Fibroblast of skin of left biceps (primary cell): ENCODE measurements at regions not wholly inside any gene's neighbourhood (a gene's known extent, or its start where the extent isn't known, plus 50 kb on each side); places are given as distances from the start of the nearest gene placed in this dataset.
"Not testable (repeated sequence)": the region's sequence is repeated elsewhere in the genome, so short reads cannot be mapped to it uniquely, and the experiment has no call there.

ENCODE experiments used
- DNase-seq, 2 experiments: peaks; one replicate each; pipeline ENCODE4 v3.0.0-alpha.2; 2013; ENCODE audit warnings: low read depth in 2 of 2

- not testable (repeated sequence) for DNase-seq
Measured at GRCh38 chr7:6938284-6938683, 112.2 kb upstream of the CCZ1B start.

- not testable (repeated sequence) for DNase-seq
Measured at GRCh38 chr7:6939126-6939525, 113.1 kb upstream of the CCZ1B start.

GRCh38 chr7:6939896-6940295 lies 113.8 kb upstream of the CCZ1B start:
- DNase-seq, result not testable (repeated sequence)

GRCh38 chr7:6946873-6947272 lies 120.8 kb upstream of the CCZ1B start:
- DNase-seq, result not testable (repeated sequence)

GRCh38 chr7:6950231-6950630 lies 124.2 kb upstream of the CCZ1B start:
- DNase-seq, result not testable (repeated sequence)

GRCh38 chr7:6951553-6951952 lies 125.5 kb upstream of the CCZ1B start:
- not testable (repeated sequence) for DNase-seq

GRCh38 chr7:6953138-6953797 lies 127.2 kb upstream of the CCZ1B start:
- not testable (repeated sequence) for DNase-seq

GRCh38 chr7:6953798-6954181 lies 127.7 kb upstream of the CCZ1B start:
- not testable (repeated sequence) for DNase-seq

- DNase-seq, result not testable (repeated sequence)
Measured at GRCh38 chr7:6955385-6955784, 129.3 kb upstream of the CCZ1B start.

GRCh38 chr7:6955990-6956566 lies 130.0 kb upstream of the CCZ1B start:
- not testable (repeated sequence) for DNase-seq

- not testable (repeated sequence) for DNase-seq
Measured at GRCh38 chr7:6958371-6958770, 132.3 kb upstream of the CCZ1B start.

GRCh38 chr7:6959942-6960341 lies 133.9 kb upstream of the CCZ1B start:
- not testable (repeated sequence) for DNase-seq

GRCh38 chr7:6962871-6963270 lies 136.8 kb upstream of the CCZ1B start:
- DNase-seq, result not testable (repeated sequence)

GRCh38 chr7:6965051-6965450 lies 139.0 kb upstream of the CCZ1B start:
- DNase-seq, result not testable (repeated sequence)

GRCh38 chr7:6970180-6970579 lies 144.1 kb upstream of the CCZ1B start:
- DNase-seq, result not testable (repeated sequence)

- DNase-seq, result not testable (repeated sequence)
Measured at GRCh38 chr7:6974876-6975275, 148.8 kb upstream of the CCZ1B start.

- not testable (repeated sequence) for DNase-seq
Measured at GRCh38 chr7:6975346-6975745, 149.3 kb upstream of the CCZ1B start.

- DNase-seq, result not testable (repeated sequence)
Measured at GRCh38 chr7:6977368-6977767, 151.3 kb upstream of the CCZ1B start.

- not testable (repeated sequence) for DNase-seq
Measured at GRCh38 chr7:6978326-6978725, 152.3 kb upstream of the CCZ1B start.

GRCh38 chr7:6979456-6979855 lies 153.4 kb upstream of the CCZ1B start:
- DNase-seq, result not testable (repeated sequence)

GRCh38 chr7:6982375-6982774 lies 156.3 kb upstream of the CCZ1B start:
- DNase-seq, result not testable (repeated sequence)

GRCh38 chr7:6986892-6987291 lies 160.8 kb upstream of the CCZ1B start:
- DNase-seq, result not testable (repeated sequence)

- DNase-seq, result not testable (repeated sequence)
Measured at GRCh38 chr7:6988608-6989007, 162.5 kb upstream of the CCZ1B start.
